ENCODE measurements at regions not wholly inside any gene's neighbourhood (a gene's known extent, or its start where the extent isn't known, plus 50 kb on each side); places are given as distances from the start of the nearest gene placed in this dataset.

- Histone ChIP-seq H3K27me3 (ENCODE audit: insufficient read depth) (no peaks in the 10 kb centered on the region), H3K9me2 (no peaks in the 10 kb centered on the region), H3K4me1 (ENCODE audit: control insufficient read depth in 1 of 2, insufficient read depth in 2 of 2, low read depth in 1 of 2, low read length in 1 of 2) (peaks cover 0 to 11% of the 10 kb centered on the region in 2 experiments; a peak in 1 of 4 replicates), H3K79me2 (ENCODE audit: insufficient read depth) (no peaks in the 10 kb centered on the region), H3K36me3 (replicated peaks in 1 of 2; ENCODE audit: control insufficient read depth in 1 of 2, insufficient read depth in 2 of 2, low read length in 1 of 2) (no peaks in the 10 kb centered on the region), H2AFZ (ENCODE audit: low read depth) (no peak overlapping the region), H3F3A (replicated peaks; ENCODE audit: insufficient read depth) (no peaks in the 10 kb centered on the region), H3K4me3 (ENCODE audit: low read depth in 2 of 2, low read length in 1 of 2) (no peak overlapping the region), H4K20me1 (ENCODE audit: insufficient read depth) (no peaks in the 10 kb centered on the region), H3K9ac (no peak overlapping the region), H3K9me3 (no peaks in the 10 kb centered on the region), H3K4me2 (no peak overlapping the region), H3K27ac (ENCODE audit: low read depth in 2 of 2, low read length in 1 of 2) (no peak overlapping the region)
- POLR2A ChIA-PET: no interaction called here
- TF ChIP-seq YY1 (IDR thresholded peaks at IDR 0.05; ENCODE audit: low read depth) (no peak), GATA2 (CRISPR knock-in tag; IDR thresholded peaks at IDR 0.05) (no peak)
- TF ChIP-seq, protein P1, sequence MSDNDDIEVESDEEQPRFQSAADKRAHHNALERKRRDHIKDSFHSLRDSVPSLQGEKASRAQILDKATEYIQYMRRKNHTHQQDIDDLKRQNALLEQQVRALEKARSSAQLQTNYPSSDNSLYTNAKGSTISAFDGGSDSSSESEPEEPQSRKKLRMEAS (IDR thresholded peaks at IDR 0.05; ENCODE audit: low read depth): no peak
- no peak for DNase-seq
- CTCF ChIA-PET: no interaction called here
- WGBS (ENCODE audit: low lambda C conversion rate): 45% methylated on average over 8 of the region's 8 CpGs
Measured at GRCh38 chr2:105600949-105601794, 143.5 kb upstream of the NCK2 start.

- no peak overlapping the region for H3K4me3 ChIP-seq (ENCODE audit: low read depth in 2 of 2, low read length in 1 of 2)
- 53% methylated on average over 6 of the region's 6 CpGs for WGBS (ENCODE audit: low lambda C conversion rate)
- H2AFZ ChIP-seq (ENCODE audit: low read depth): no peak overlapping the region
- TF ChIP-seq RXRA (IDR thresholded peaks at IDR 0.05; ENCODE audit: borderline replicate concordance, low read depth) (no peak), TCF12 (IDR thresholded peaks at IDR 0.05) (no peak), ELF1 (IDR thresholded peaks at IDR 0.05) (no peak), MXI1 (IDR thresholded peaks at IDR 0.05; ENCODE audit: low read depth, low read length) (no peak), FOSL2 (IDR thresholded peaks at IDR 0.05; ENCODE audit: borderline replicate concordance, low read depth) (no peak), CTCF (IDR thresholded peaks at IDR 0.05) (no peak), POLR2AphosphoS5 (IDR thresholded peaks at IDR 0.05; ENCODE audit: low read depth, low read length) (no peak), CHD2 (IDR thresholded peaks at IDR 0.05; ENCODE audit: low read length, partially characterized antibody) (no peak), RFX5 (IDR thresholded peaks at IDR 0.05; ENCODE audit: low read length) (no peak), RAD21 (IDR thresholded peaks at IDR 0.05; ENCODE audit: low read length) (no peak), SIN3A (IDR thresholded peaks at IDR 0.05; ENCODE audit: borderline replicate concordance, low read depth, low read length) (no peak), RCOR1 (IDR thresholded peaks at IDR 0.05; ENCODE audit: low read length) (no peak), REST (IDR thresholded peaks at IDR 0.05; ENCODE audit: low read depth, low read length) (no peak), FOXJ3 (CRISPR knock-in tag; IDR thresholded peaks at IDR 0.05) (no peak), TEAD4 (IDR thresholded peaks at IDR 0.05; ENCODE audit: borderline replicate concordance, insufficient read depth) (no peak), MEF2A (IDR thresholded peaks at IDR 0.05; ENCODE audit: borderline replicate concordance, low read depth) (no peak), EP300 (IDR thresholded peaks at IDR 0.05; ENCODE audit: borderline replicate concordance in 1 of 2, low read depth in 1 of 2, low read length in 1 of 2) (no peak)
- TF ChIP-seq, protein P2, sequence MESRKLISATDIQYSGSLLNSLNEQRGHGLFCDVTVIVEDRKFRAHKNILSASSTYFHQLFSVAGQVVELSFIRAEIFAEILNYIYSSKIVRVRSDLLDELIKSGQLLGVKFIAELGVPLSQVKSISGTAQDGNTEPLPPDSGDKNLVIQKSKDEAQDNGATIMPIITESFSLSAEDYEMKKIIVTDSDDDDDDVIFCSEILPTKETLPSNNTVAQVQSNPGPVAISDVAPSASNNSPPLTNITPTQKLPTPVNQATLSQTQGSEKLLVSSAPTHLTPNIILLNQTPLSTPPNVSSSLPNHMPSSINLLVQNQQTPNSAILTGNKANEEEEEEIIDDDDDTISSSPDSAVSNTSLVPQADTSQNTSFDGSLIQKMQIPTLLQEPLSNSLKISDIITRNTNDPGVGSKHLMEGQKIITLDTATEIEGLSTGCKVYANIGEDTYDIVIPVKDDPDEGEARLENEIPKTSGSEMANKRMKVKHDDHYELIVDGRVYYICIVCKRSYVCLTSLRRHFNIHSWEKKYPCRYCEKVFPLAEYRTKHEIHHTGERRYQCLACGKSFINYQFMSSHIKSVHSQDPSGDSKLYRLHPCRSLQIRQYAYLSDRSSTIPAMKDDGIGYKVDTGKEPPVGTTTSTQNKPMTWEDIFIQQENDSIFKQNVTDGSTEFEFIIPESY (IDR thresholded peaks at IDR 0.05; ENCODE audit: borderline replicate concordance, low read depth): no peak
- H3K79me2 ChIP-seq (ENCODE audit: insufficient read depth): no peaks in the 10 kb centered on the region
- no peaks in the 10 kb centered on the region for H3K9me3 ChIP-seq
- no peak overlapping the region for H3K9ac ChIP-seq
- H3K9me2 ChIP-seq: no peaks in the 10 kb centered on the region
- no peak overlapping the region for H3K27ac ChIP-seq (ENCODE audit: low read depth in 2 of 2, low read length in 1 of 2)
- no peaks in the 10 kb centered on the region for H3K36me3 ChIP-seq (replicated peaks in 1 of 2; ENCODE audit: control insufficient read depth in 1 of 2, insufficient read depth in 2 of 2, low read length in 1 of 2)
- ChIA-PET POLR2A (no interaction called here), CTCF (no interaction called here)
- H4K20me1 ChIP-seq (ENCODE audit: insufficient read depth): no peaks in the 10 kb centered on the region
- peaks cover 0 to 11% of the 10 kb centered on the region in 2 experiments; a peak in 1 of 4 replicates for H3K4me1 ChIP-seq (ENCODE audit: control insufficient read depth in 1 of 2, insufficient read depth in 2 of 2, low read depth in 1 of 2, low read length in 1 of 2)
- no peaks in the 10 kb centered on the region for H3F3A ChIP-seq (replicated peaks; ENCODE audit: insufficient read depth)
- H3K4me2 ChIP-seq: no peak overlapping the region
- no peak for DNase-seq
- no peaks in the 10 kb centered on the region for H3K27me3 ChIP-seq (ENCODE audit: insufficient read depth)
Measured at GRCh38 chr2:105600602-105600948, 144.1 kb upstream of the NCK2 start.

All from SK-N-SH (cell line).